ENCODE measurements at regions not wholly inside any gene's neighbourhood (a gene's known extent, or its start where the extent isn't known, plus 50 kb on each side); places are given as distances from the start of the nearest gene placed in this dataset.
A peak's percentile ranks its signal among the peaks of the same experiment; 100 is the strongest.

- no peak for DNase-seq (ENCODE audit: low read depth)
These were observed 710.3 kb downstream of the KCNA4 start for GRCh38 chr11:29306527-29306926.

GRCh38 chr11:29305456-29306232 is 711.2 kb downstream of the KCNA4 start:
- DNase-seq (ENCODE audit: low read depth), result no peak

GRCh38 chr11:29300420-29300819 is 716.4 kb downstream of the KCNA4 start:
- DNase-seq (ENCODE audit: low read depth), result peak; percentile 93

GRCh38 chr11:29296680-29297079 is 720.1 kb downstream of the KCNA4 start:
- no peak for DNase-seq (ENCODE audit: low read depth)

GRCh38 chr11:29293825-29294224 is 723.0 kb downstream of the KCNA4 start:
- no peak for DNase-seq (ENCODE audit: low read depth)

GRCh38 chr11:29282088-29282487 is 734.7 kb downstream of the KCNA4 start:
- DNase-seq (ENCODE audit: low read depth), result peak; percentile 88

- DNase-seq (ENCODE audit: low read depth), result no peak
These were observed 735.5 kb downstream of the KCNA4 start for GRCh38 chr11:29281271-29281777.

- no peak for DNase-seq (ENCODE audit: low read depth)
These were observed 736.4 kb downstream of the KCNA4 start for GRCh38 chr11:29280452-29280851.

GRCh38 chr11:29279716-29280115 is 737.1 kb downstream of the KCNA4 start:
- DNase-seq (ENCODE audit: low read depth), result no peak

GRCh38 chr11:29272019-29272654 is 744.7 kb downstream of the KCNA4 start:
- no peak for DNase-seq (ENCODE audit: low read depth)

- DNase-seq (ENCODE audit: low read depth), result no peak
These were observed 745.2 kb downstream of the KCNA4 start for GRCh38 chr11:29271616-29272015.

GRCh38 chr11:29268733-29269132 is 748.1 kb downstream of the KCNA4 start:
- DNase-seq (ENCODE audit: low read depth), result no peak

- DNase-seq (ENCODE audit: low read depth), result no peak
These were observed 751.0 kb downstream of the KCNA4 start for GRCh38 chr11:29265792-29266191.

- DNase-seq (ENCODE audit: low read depth), result no peak
These were observed 751.4 kb downstream of the KCNA4 start for GRCh38 chr11:29265381-29265780.

- DNase-seq (ENCODE audit: low read depth), result no peak
These were observed 752.7 kb downstream of the KCNA4 start for GRCh38 chr11:29263971-29264682.

GRCh38 chr11:29261831-29262230 is 755.0 kb downstream of the KCNA4 start:
- DNase-seq (ENCODE audit: low read depth), result no peak

- DNase-seq (ENCODE audit: low read depth), result no peak
These were observed 755.7 kb downstream of the KCNA4 start for GRCh38 chr11:29260939-29261705.

GRCh38 chr11:29258411-29258810 is 758.4 kb downstream of the KCNA4 start:
- no peak for DNase-seq (ENCODE audit: low read depth)

- no peak for DNase-seq (ENCODE audit: low read depth)
These were observed 760.2 kb downstream of the KCNA4 start for GRCh38 chr11:29256580-29256979.

GRCh38 chr11:29255401-29255800 is 761.4 kb downstream of the KCNA4 start:
- no peak for DNase-seq (ENCODE audit: low read depth)

- DNase-seq (ENCODE audit: low read depth), result no peak
These were observed 765.1 kb downstream of the KCNA4 start for GRCh38 chr11:29251738-29252137.

GRCh38 chr11:29249713-29250112 is 767.1 kb downstream of the KCNA4 start:
- no peak for DNase-seq (ENCODE audit: low read depth)

All from HS-27A (cell line).